ENCODE measurements at regions not wholly inside any gene's neighbourhood (a gene's known extent, or its start where the extent isn't known, plus 50 kb on each side); places are given as distances from the start of the nearest gene placed in this dataset.

DNA sequence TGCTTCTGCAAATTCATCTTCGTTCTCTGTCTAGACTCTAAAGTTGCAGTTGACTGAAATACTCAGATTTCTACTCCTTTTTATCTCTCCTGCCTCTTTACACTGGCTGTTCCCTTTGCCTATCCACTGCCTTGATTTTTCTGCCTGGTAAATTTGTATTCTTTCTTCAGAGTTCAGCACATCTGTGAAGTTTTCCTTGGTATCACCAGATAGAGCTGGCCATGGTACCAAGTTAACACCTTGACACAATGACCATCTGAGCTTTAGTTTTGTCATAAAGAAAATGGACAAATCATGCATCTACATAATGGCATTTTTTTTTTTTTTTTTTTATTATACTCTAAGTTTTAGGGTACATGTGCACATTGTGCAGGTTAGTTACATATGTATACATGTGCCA lies 143.0 kb downstream of the PPP1R3A start:
- H3K27ac ChIP-seq (ENCODE audit: control insufficient read depth, insufficient read depth): no peak overlapping the region
- FAIRE-seq: no peak
- no peaks in the 10 kb centered on the region for H3K79me2 ChIP-seq (ENCODE audit: control insufficient read depth, insufficient read depth, low read length)
- POLR2A ChIA-PET: no interaction called here
- RAD21 ChIA-PET (ENCODE audit: unreplicated experiment): no interaction called here
- 0% methylated on average over 1 of the region's 1 CpG for WGBS (ENCODE audit: insufficient coverage, insufficient replicate concordance, low lambda C conversion rate, missing lambda C conversion rate)
- no peaks in the 10 kb centered on the region for H3K36me3 ChIP-seq (ENCODE audit: control insufficient read depth in 2 of 2, insufficient read depth in 2 of 2, low read length in 1 of 2)
- no TSS peak for BruUV-seq (replicated peaks)
- H3K9ac ChIP-seq (ENCODE audit: control insufficient read depth, insufficient read depth, low read length): no peak overlapping the region
- no peak for DNase-seq (ENCODE audit: low read depth, low spot score)
- H3K4me2 ChIP-seq (ENCODE audit: control insufficient read depth, insufficient read depth): no peak overlapping the region
- H4K20me1 ChIP-seq (ENCODE audit: control insufficient read depth, insufficient read depth): no peaks in the 10 kb centered on the region
- SMC1A ChIA-PET (ENCODE audit: uncharacterized antibody, unreplicated experiment): interaction anchor here (1.7 kb wide), 1 partner anchor 21 kb away, joined by 5 read pairs; no protein-coding TSS in a partner anchor
- CTCF ChIA-PET: interaction anchor here (1.5 kb wide), 1 partner anchor 13 kb away, joined by 5 read pairs; no protein-coding TSS in a partner anchor
- no peak overlapping the region for H2AFZ ChIP-seq (ENCODE audit: control insufficient read depth, low read depth, low read length)
- no peak for ATAC-seq
- in situ Hi-C loops (cut with MboI): no loop called here
- H3K9me3 ChIP-seq (replicated peaks; ENCODE audit: control insufficient read depth, insufficient read depth, low read length): no peaks in the 10 kb centered on the region
- H3K4me1 ChIP-seq (ENCODE audit: control insufficient read depth, insufficient read depth, low read length): no peaks in the 10 kb centered on the region
- intact Hi-C loops (cut with micrococcal nuclease; ENCODE audit: unreplicated experiment): loop anchor here (10.0 kb wide), 1 partner anchor 249 kb away; no protein-coding TSS in a partner anchor
- H3K27me3 ChIP-seq (replicated peaks in 1 of 2; ENCODE audit: control insufficient read depth in 2 of 2, insufficient read depth in 2 of 2, low read length in 1 of 2): no peaks in the 10 kb centered on the region
- TF ChIP-seq RAD21 (IDR thresholded peaks at IDR 0.05; ENCODE audit: insufficient read depth, low read depth, low read length): no peak
- TF ChIP-seq, protein P1, sequence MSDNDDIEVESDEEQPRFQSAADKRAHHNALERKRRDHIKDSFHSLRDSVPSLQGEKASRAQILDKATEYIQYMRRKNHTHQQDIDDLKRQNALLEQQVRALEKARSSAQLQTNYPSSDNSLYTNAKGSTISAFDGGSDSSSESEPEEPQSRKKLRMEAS (IDR thresholded peaks at IDR 0.05; ENCODE audit: low read depth, low read length): no peak
- no peak overlapping the region for H3K4me3 ChIP-seq

DNA sequence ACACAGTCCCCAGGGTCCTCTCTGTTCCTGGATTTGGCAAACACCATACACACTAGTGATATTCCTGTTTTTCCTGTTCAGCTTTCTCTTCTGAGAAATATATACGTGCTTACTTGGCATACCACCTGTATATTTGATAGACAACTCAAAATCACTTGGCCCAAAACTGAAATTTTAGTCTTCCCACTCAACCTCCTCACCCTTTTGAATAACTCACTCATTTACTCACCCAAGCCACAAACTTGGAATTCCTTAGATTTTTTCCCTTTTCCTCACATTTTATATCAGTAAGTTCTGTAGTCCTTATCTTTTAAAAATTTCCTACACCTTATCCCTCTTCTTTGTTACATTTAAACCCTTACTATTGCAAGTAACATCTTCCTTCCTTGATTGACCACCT lies 143.4 kb downstream of the PPP1R3A start:
- CTCF ChIA-PET: interaction anchor here (0.6 to 1.6 kb wide), 3 partner anchors 11 to 166 kb away, joined by 3 to 5 read pairs (median 3); no protein-coding TSS in a partner anchor
- ATAC-seq: no peak

More for the DNA sequence above, 143.4 kb downstream of the PPP1R3A start:
- BruUV-seq (replicated peaks): no TSS peak
- no peak overlapping the region for H2AFZ ChIP-seq (ENCODE audit: control insufficient read depth, low read depth, low read length)
- in situ Hi-C loops (cut with MboI) (no loop called here), intact Hi-C loops (cut with micrococcal nuclease; ENCODE audit: unreplicated experiment) (loop anchor here (10.0 kb wide), 1 partner anchor 249 kb away; no protein-coding TSS in a partner anchor)
- no peaks in the 10 kb centered on the region for H4K20me1 ChIP-seq (ENCODE audit: control insufficient read depth, insufficient read depth)
- no peak for DNase-seq (ENCODE audit: low read depth, low spot score)
- H3K27me3 ChIP-seq (replicated peaks in 1 of 2; ENCODE audit: control insufficient read depth in 2 of 2, insufficient read depth in 2 of 2, low read length in 1 of 2): no peaks in the 10 kb centered on the region
- H3K79me2 ChIP-seq (ENCODE audit: control insufficient read depth, insufficient read depth, low read length): no peaks in the 10 kb centered on the region
- no peak overlapping the region for H3K4me2 ChIP-seq (ENCODE audit: control insufficient read depth, insufficient read depth)
- no peak overlapping the region for H3K4me3 ChIP-seq
- H3K27ac ChIP-seq (ENCODE audit: control insufficient read depth, insufficient read depth): no peak overlapping the region
- no peaks in the 10 kb centered on the region for H3K9me3 ChIP-seq (replicated peaks; ENCODE audit: control insufficient read depth, insufficient read depth, low read length)
- no peaks in the 10 kb centered on the region for H3K36me3 ChIP-seq (ENCODE audit: control insufficient read depth in 2 of 2, insufficient read depth in 2 of 2, low read length in 1 of 2)
- SMC1A ChIA-PET (ENCODE audit: uncharacterized antibody, unreplicated experiment): interaction anchor here (1.4 to 1.7 kb wide), 2 partner anchors 22 to 101 kb away, joined by 3 to 5 read pairs; no protein-coding TSS in a partner anchor
- TF ChIP-seq HDAC6 (IDR thresholded peaks at IDR 0.05; ENCODE audit: unreplicated experiment) (no peak), IKZF1 (conservative IDR thresholded peaks at IDR 0.05) (no peak), MXI1 (IDR thresholded peaks at IDR 0.05; ENCODE audit: low read depth, low read length) (no peak), ETV6 (conservative IDR thresholded peaks at IDR 0.05 in 1 of 2, IDR thresholded peaks at IDR 0.05 in 1 of 2; ENCODE audit: borderline replicate concordance in 1 of 2, low read depth in 1 of 2) (no peak), YY1 (IDR thresholded peaks at IDR 0.05; ENCODE audit: low read depth, low read length) (no peak), RAD21 (IDR thresholded peaks at IDR 0.05; ENCODE audit: insufficient read depth, low read depth, low read length) (no peak), KAT2A (conservative IDR thresholded peaks at IDR 0.05; ENCODE audit: control insufficient read depth, low read depth, low read length) (no peak), MEF2B (IDR thresholded peaks at IDR 0.05; ENCODE audit: partially characterized antibody, poor library complexity, severe bottlenecking) (no peak), POLR2AphosphoS2 (IDR thresholded peaks at IDR 0.05; ENCODE audit: low read depth, low read length) (no peak), DPF2 (IDR thresholded peaks at IDR 0.05) (no peak)
- TF ChIP-seq, protein P2, sequence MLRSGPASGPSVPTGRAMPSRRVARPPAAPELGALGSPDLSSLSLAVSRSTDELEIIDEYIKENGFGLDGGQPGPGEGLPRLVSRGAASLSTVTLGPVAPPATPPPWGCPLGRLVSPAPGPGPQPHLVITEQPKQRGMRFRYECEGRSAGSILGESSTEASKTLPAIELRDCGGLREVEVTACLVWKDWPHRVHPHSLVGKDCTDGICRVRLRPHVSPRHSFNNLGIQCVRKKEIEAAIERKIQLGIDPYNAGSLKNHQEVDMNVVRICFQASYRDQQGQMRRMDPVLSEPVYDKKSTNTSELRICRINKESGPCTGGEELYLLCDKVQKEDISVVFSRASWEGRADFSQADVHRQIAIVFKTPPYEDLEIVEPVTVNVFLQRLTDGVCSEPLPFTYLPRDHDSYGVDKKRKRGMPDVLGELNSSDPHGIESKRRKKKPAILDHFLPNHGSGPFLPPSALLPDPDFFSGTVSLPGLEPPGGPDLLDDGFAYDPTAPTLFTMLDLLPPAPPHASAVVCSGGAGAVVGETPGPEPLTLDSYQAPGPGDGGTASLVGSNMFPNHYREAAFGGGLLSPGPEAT (IDR thresholded peaks at IDR 0.05; ENCODE audit: low read depth): no peak
- POLR2A ChIA-PET: no interaction called here
- RAD21 ChIA-PET (ENCODE audit: unreplicated experiment): no interaction called here
- no peak overlapping the region for H3K9ac ChIP-seq (ENCODE audit: control insufficient read depth, insufficient read depth, low read length)
- H3K4me1 ChIP-seq (ENCODE audit: control insufficient read depth, insufficient read depth, low read length): no peaks in the 10 kb centered on the region
- FAIRE-seq: no peak
- WGBS (ENCODE audit: insufficient coverage, insufficient replicate concordance, low lambda C conversion rate, missing lambda C conversion rate): 0% methylated on average over 1 of the region's 1 CpG
